Cardiac fibroblast (primary cell): ENCODE measurements at regions not wholly inside any gene's neighbourhood (a gene's known extent, or its start where the extent isn't known, plus 50 kb on each side); places are given as distances from the start of the nearest gene placed in this dataset.

Experiments
- DNase-seq, 2 donors: peaks; one replicate each; pipeline versions ENCODE4 v3.0.0 to v3.0.0-alpha.2; 2010; ENCODE audit warnings: low read depth in 2 of 2
- H3K4me3 ChIP-seq, 2 donors: replicated peaks in 1 of 2; 1 replicate in 1 of 2; 2 replicates in 1 of 2; pipeline ENCODE4 v1.5.1; 2011; ENCODE audit warnings: low read depth in 2 of 2, low read length in 2 of 2, mild to moderate bottlenecking in 2 of 2, moderate library complexity in 1 of 2
- TF ChIP-seq, protein P1 (sequence below): IDR thresholded peaks from one replicate; pipeline ENCODE4 v1.5.1; 2011; ENCODE audit warnings: low read depth, mild to moderate bottlenecking, low read length, inconsistent platforms

DNA sequence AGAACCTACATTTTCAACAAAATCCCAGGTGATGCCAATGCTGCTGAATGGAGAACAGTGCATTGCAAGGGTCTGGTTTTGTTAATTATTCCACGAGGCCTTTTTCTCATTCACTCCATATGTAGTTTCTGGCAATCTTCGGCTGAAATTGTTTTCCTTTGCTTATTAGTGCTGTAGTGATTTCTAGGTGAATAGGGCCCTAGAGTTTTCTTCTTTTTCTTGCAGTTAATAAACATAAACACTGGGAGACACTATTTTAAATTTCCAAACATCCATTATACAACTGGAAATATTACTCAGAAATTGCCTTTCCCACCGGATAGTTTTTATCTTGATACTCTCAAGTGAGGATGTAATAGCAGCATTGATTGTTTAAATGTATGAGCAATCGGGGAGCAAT is 435.6 kb downstream of the XPNPEP1 start:
- TF ChIP-seq, protein P1, sequence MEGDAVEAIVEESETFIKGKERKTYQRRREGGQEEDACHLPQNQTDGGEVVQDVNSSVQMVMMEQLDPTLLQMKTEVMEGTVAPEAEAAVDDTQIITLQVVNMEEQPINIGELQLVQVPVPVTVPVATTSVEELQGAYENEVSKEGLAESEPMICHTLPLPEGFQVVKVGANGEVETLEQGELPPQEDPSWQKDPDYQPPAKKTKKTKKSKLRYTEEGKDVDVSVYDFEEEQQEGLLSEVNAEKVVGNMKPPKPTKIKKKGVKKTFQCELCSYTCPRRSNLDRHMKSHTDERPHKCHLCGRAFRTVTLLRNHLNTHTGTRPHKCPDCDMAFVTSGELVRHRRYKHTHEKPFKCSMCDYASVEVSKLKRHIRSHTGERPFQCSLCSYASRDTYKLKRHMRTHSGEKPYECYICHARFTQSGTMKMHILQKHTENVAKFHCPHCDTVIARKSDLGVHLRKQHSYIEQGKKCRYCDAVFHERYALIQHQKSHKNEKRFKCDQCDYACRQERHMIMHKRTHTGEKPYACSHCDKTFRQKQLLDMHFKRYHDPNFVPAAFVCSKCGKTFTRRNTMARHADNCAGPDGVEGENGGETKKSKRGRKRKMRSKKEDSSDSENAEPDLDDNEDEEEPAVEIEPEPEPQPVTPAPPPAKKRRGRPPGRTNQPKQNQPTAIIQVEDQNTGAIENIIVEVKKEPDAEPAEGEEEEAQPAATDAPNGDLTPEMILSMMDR = no peak
- no peak for DNase-seq

DNA sequence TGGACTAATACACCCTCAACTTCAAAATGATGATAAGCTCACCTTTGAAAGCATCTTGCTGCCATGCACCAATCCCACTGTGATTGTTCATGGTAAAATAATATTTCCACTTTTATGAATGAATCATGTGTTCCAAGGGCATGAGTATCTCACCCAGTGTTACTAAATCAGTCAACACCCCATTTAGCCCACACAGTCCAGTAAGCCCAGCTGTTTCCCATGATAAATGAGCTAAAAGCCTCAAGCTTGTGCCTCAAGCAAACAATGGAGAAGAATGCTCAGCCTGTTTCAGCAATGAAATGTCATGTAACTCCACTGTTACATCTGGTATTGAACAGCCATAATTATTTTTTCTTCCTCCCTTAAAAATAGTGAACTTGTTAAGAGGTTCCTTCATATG is 442.5 kb downstream of the XPNPEP1 start:
- TF ChIP-seq, protein P1 = no peak
- no peak for DNase-seq
- H3K4me3 ChIP-seq = no peak overlapping the region

More for the DNA sequence above, 435.6 kb downstream of the XPNPEP1 start:
- no peak overlapping the region for H3K4me3 ChIP-seq

DNA sequence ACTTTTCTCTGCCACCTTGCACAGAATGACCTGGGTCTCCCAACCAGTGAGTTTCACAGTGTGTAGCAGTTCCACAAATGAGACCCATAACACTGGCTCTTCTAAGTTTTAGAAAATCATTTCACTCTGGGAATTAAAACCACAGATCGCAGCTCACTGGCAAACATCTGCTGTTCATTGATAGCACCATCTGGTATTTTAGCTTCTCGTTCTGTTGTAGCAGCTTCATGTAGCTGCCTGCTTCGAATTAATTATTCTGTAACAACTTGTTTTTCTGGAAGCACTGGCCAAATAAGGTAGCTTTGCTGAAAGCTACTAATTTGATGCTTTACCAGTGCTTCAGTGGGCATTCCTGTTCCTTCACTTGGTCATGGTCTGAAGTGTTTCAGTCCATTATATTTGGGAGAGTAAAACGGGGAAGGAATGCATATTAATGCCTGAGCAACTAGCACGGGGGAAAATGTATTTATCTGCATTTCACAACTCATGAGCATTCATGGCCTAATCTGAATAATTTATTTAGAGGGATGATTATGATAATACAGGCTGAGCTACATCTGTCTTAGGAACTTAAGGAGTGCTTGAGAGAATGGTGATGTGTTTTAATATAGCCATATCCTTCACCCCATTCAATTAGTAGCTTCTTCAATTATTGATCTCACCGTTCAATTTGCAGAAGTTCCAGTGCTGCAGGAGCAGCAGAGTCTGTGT is 447.4 kb downstream of the XPNPEP1 start:
- H3K4me3 ChIP-seq = no peak overlapping the region
- TF ChIP-seq, protein P1 = no peak
- DNase-seq = no peak

DNA sequence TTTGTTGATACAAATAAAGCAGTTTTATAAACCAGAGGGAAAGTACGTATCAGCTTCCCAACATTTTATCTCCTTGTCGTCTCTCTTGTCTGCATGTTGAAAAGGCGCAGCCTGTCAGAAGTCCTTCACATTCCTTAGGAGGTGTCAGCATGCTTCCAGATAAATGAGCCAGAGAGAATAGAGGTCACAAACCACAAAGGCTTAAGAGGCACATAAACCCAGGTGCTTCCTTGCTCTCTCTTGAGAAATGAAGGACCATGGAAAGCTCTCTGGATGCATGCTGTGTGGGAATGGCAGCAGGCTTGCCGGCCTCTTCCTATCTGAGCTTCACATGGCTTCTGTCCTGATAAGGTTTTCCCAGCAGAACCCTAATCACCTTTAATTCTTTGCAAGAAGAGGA is 448.5 kb downstream of the XPNPEP1 start:
- no peak overlapping the region for H3K4me3 ChIP-seq
- TF ChIP-seq, protein P1 = no peak

DNA sequence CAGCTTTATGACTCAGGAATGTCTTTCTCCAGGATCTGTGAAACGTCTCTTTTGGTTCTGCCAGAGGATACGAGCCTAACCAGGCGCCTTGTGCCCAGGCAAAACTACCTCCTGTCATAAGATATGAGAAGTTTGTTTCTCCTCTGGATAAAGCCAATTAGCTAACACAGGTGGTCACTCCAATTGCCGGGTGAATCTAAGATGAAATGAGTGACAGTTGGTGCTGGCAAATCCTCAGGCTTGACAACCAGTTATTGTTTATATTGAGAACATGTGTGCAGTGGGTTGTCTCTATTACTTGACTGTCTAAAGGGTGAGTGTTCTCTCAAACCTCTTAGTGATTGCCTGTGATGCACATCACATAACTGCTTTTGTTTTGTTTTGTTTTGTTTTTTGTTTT is 449.1 kb downstream of the XPNPEP1 start:
- TF ChIP-seq, protein P1 = no peak

More for the DNA sequence above, 448.5 kb downstream of the XPNPEP1 start:
- DNase-seq = no peak

DNA sequence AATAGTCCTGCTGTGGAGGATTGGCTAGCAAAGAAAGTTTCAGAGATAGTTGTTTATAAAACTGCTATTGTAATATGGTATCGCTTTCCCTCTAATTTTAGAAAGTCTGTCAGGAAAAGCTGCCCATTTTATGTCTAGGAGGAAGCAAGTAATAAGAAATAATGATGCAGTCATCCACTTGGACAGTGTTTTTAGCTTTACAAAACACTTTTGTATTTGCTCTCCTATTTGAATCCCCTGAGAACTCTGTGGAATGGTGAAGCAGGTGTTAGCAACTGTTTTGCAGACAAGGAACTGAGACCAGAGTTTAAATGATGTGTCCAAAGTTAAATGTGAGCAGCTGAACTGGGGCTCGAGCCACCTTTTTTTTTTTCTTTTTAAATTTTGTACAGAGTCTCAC is 455.8 kb downstream of the XPNPEP1 start:
- H3K4me3 ChIP-seq = no peak overlapping the region
- TF ChIP-seq, protein P1 = no peak
- no peak for DNase-seq

More for the DNA sequence above, 449.1 kb downstream of the XPNPEP1 start:
- no peak for DNase-seq
- no peak overlapping the region for H3K4me3 ChIP-seq

DNA sequence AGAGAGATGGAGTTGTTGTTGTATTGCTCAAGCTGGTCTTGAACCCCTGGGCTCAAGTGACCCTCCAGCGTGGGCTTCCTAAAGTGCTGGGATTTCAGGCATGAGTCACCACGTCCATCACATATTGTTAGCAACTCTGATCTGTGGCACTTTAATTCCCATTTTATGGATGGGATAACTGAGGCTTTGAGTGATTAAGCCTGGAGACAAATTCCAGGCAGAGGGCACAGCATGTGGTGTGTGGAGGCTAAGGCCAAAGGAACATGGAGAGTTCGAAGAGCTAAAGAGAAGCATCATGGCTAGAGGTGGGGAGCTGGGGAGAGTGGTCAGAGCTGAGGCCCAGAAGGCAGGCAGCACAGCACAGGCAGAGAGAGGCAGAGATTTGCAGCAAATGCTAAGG is 458.4 kb downstream of the XPNPEP1 start:
- H3K4me3 ChIP-seq = no peak overlapping the region
- no peak for DNase-seq
- TF ChIP-seq, protein P1 = no peak
